Nephron progenitor cell (in vitro differentiated cells): ENCODE measurements at regions not wholly inside any gene's neighbourhood (a gene's known extent, or its start where the extent isn't known, plus 50 kb on each side); places are given as distances from the start of the nearest gene placed in this dataset.

ENCODE experiments used
- DNase-seq: peaks from one replicate; pipeline ENCODE4 v3.0.0; 2021
- H3K27ac Mint-ChIP-seq: 2 replicates; pipeline ENCODE4 v1.8.0; 2021; ENCODE audit warnings: mild to moderate bottlenecking, moderate library complexity, mixed read lengths
- H3K27me3 Mint-ChIP-seq: 2 replicates; pipeline ENCODE4 v1.8.0; 2021; ENCODE audit warnings: mild to moderate bottlenecking, low read depth, mixed read lengths; ENCODE audit not compliant: poor library complexity
- H3K36me3 Mint-ChIP-seq: 2 replicates; pipeline ENCODE4 v1.8.0; 2021; ENCODE audit warnings: low read depth, mixed read lengths
- H3K4me1 Mint-ChIP-seq: 2 replicates; pipeline ENCODE4 v1.8.0; 2021; ENCODE audit warnings: mixed read lengths
- H3K4me3 Mint-ChIP-seq: 2 replicates; pipeline ENCODE4 v1.8.0; 2021; ENCODE audit warnings: mild to moderate bottlenecking, moderate library complexity, mixed read lengths
- H3K9me3 Mint-ChIP-seq: 2 replicates; pipeline ENCODE4 v1.8.0; 2021; ENCODE audit warnings: mild to moderate bottlenecking, moderate library complexity, mixed read lengths
- TF ChIP-seq, protein P1 (sequence below): fragments of 200-600 bp; sonication (generic); IDR thresholded peaks from 2 replicates; pipeline ENCODE4 v1.5.0; 2021; ENCODE audit warnings: antibody characterized with exemption

DNA sequence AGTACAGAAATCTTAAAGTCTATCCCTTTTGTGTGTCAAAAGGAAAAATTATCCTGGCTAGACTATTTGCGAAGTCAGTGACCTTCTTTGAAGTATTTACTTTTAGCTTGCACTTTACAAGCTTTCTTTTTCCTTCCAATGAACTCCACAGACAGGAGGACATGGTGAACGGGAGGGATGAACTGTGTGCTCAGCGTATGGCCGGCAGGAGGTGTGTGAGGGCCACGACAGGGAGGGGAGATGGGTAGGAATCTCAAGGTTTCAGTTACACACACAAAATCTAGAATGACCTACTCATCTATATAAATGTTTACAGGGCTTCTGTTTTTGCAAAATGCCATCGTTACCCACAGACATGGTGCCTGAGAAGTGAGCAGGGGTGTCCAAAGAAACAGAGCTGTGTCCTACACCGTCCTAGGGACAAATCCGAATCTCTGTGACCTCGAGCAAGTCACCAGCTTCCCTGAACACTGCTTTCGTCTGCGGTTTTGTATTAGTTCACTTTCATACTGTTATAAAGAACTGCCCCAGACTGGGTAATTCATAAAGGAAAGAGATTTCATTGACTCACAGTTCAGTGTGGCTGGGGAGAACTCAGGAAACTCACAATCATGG lies 537.2 kb downstream of the LIG4 start:
- no peaks in the 10 kb centered on the region for H3K9me3 Mint-ChIP-seq
- no peak overlapping the region for H3K4me3 Mint-ChIP-seq
- H3K27me3 Mint-ChIP-seq, result peaks cover 2% of the 10 kb centered on the region
- no peaks in the 10 kb centered on the region for H3K36me3 Mint-ChIP-seq
- no peaks in the 10 kb centered on the region for H3K4me1 Mint-ChIP-seq
- TF ChIP-seq, protein P1, sequence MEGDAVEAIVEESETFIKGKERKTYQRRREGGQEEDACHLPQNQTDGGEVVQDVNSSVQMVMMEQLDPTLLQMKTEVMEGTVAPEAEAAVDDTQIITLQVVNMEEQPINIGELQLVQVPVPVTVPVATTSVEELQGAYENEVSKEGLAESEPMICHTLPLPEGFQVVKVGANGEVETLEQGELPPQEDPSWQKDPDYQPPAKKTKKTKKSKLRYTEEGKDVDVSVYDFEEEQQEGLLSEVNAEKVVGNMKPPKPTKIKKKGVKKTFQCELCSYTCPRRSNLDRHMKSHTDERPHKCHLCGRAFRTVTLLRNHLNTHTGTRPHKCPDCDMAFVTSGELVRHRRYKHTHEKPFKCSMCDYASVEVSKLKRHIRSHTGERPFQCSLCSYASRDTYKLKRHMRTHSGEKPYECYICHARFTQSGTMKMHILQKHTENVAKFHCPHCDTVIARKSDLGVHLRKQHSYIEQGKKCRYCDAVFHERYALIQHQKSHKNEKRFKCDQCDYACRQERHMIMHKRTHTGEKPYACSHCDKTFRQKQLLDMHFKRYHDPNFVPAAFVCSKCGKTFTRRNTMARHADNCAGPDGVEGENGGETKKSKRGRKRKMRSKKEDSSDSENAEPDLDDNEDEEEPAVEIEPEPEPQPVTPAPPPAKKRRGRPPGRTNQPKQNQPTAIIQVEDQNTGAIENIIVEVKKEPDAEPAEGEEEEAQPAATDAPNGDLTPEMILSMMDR, result peak; percentile 8
- DNase-seq, result no peak
- H3K27ac Mint-ChIP-seq, result peak overlapping the region; percentile 70

DNA sequence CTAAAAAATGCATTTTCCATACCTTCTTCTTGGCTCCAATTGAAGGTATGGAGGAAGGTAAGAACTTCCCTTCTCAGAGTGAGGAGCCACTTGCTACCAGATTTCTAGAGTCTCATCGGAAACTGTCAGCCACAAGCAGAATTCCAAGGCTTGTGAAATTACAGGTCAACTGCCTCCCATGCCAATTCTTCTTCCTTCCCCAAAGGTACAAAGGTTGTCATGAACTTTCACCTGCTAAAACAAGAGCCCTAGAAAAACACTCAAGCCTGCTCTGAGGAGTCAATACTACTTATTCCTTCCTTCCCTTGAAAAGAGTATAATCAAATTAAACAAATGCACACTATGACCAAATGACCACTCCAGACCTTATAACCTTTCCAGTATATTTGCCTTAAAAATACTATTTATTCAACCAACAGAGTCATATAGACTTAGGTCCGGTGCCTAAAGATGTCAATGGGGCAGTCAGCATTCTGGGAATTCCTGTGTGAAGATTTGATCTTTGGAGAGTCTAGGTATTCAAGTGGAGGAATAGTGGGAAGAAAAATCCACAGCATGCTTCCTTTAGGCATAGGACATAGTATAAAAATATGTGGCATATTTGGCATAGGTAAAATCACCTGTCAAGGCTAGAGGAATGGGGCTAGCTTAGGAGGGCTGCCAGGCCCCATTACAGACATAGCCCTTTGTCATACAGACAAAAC lies 539.3 kb downstream of the LIG4 start:
- TF ChIP-seq, protein P1, result no peak

DNA sequence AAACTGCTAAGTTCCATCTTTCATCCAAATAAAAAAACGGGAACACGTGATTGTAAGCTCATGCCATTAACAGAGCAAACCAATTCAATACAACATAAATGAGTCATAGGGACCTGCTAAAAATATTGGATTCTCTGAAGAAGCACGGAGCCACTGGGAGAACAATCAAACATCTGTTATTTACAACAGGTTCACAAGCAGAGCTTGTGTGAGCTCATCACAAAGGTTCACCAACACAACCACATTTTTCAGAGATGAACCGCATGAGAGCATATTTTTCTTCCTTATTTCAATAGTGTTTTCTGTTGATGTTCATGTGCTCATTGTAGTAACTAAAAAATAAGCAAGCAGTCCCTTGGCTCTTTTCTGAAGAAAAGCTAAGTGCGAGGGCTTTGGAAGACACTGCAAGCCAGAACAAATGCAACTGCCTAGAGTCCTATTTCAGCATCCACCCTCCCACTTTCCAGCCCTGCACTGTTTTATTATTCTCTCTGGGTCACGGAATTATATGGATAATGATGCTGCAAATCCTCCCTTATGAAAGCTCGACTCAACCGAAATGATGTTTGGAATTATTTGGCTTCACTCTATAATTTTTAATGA lies 545.8 kb downstream of the LIG4 start:
- TF ChIP-seq, protein P1, result no peak
- no peak overlapping the region for H3K27ac Mint-ChIP-seq
- no peak overlapping the region for H3K4me3 Mint-ChIP-seq
- peaks cover 13% of the 10 kb centered on the region for H3K9me3 Mint-ChIP-seq
- no peaks in the 10 kb centered on the region for H3K27me3 Mint-ChIP-seq
- no peaks in the 10 kb centered on the region for H3K36me3 Mint-ChIP-seq
- DNase-seq, result no peak
- H3K4me1 Mint-ChIP-seq, result no peaks in the 10 kb centered on the region

More for the DNA sequence above, 539.3 kb downstream of the LIG4 start:
- Mint-ChIP-seq H3K9me3 (no peaks in the 10 kb centered on the region), H3K36me3 (no peaks in the 10 kb centered on the region), H3K27me3 (no peaks in the 10 kb centered on the region), H3K4me3 (no peak overlapping the region), H3K27ac (no peak overlapping the region), H3K4me1 (no peaks in the 10 kb centered on the region)
- DNase-seq, result no peak

DNA sequence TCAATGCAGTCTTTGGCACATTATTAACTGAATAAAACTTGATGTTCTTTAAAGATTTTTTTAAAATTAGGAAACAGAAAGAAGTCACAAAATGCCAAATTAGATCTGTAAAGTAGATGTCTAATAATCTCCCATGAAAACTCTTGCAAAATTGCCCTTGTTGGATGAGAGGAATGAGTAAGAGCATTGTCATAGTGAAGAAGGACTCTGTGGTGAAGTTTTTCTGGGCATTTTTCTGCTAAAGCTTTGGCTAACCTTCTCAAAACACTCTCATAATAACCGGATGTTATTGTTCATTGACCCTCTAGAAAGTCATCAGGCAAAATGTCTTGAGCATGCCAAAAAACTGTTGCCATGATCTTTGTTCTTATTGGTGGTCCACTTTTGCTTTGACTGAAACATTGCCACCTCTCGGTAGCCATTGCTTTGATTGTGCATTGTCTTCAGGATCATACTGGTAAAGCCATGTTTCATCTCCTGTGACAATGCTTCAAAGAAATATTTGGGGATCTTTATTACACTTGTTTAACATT lies 549.3 kb downstream of the LIG4 start:
- Mint-ChIP-seq H3K4me1 (no peaks in the 10 kb centered on the region), H3K9me3 (peaks cover 13% of the 10 kb centered on the region), H3K27me3 (no peaks in the 10 kb centered on the region), H3K27ac (no peak overlapping the region), H3K4me3 (no peak overlapping the region), H3K36me3 (no peaks in the 10 kb centered on the region)
- DNase-seq, result no peak
- TF ChIP-seq, protein P1, result no peak

DNA sequence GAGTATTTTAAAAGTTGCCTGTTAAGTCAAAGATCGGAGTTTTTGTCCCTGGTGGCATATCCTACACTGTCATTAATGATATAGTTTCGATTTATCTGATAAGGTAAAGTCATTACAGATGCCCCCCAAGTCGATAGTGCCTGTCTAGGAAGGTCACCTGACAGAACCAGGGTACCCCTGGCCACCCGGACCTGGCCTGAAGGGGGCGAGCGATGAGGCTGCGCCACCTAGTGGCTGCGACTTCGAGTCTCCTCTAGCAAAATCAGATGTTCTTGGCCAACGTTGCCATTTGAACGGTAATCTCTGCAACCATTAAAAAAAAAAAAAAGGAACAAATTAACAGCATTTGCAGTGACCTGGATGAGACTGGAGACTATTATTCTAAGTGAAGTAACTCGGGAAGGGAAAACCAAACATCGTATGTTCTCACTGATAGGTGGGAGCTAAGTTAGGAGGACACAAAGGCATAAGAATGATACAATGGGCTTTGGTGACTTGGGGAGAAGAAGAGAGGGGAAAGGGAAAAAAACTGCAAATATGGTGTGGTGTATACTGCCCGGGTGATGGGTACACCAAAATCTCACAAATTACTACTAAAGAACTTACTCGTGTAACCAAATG lies 565.1 kb downstream of the LIG4 start:
- Mint-ChIP-seq H3K27me3 (no peaks in the 10 kb centered on the region), H3K27ac (no peak overlapping the region), H3K4me3 (peak overlapping the region; percentile 36), H3K4me1 (peaks cover 7% of the 10 kb centered on the region), H3K9me3 (peaks cover 5% of the 10 kb centered on the region), H3K36me3 (no peaks in the 10 kb centered on the region)
- TF ChIP-seq, protein P1, result peak; percentile 80
- DNase-seq, result peak; percentile 76
